ENCODE measurements at regions not wholly inside any gene's neighbourhood (a gene's known extent, or its start where the extent isn't known, plus 50 kb on each side); places are given as distances from the start of the nearest gene placed in this dataset.

DNA sequence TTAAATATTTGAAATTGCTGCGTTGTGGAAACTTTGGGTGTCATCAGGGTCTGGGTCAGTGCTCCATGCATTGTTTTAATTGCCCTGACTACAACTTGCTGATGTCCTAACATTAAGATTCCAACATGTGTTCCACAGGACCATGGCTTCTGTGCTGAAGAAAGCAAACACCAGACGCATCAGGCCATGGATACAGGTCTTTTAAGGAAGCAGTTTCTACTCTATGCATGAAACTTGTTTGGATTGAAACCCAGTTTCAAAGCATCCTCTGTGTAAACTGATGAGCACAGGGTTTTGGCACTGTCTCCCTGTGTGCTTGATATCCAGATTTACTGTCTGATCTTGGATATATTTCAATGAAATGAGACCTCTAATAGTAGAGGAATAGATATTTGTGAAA is 328.4 kb upstream of the SLC10A2 start:
- DNase-seq: no peak
- H2AK5ac ChIP-seq (ENCODE audit: low read depth, low read length): no peak overlapping the region
- H3K36me3 ChIP-seq (ENCODE audit: control insufficient read depth, insufficient read depth, low read length): no peaks in the 10 kb centered on the region
- POLR2A ChIA-PET (ENCODE audit: unreplicated experiment): no interaction called here
- H3K9me1 ChIP-seq (ENCODE audit: insufficient read depth, low read length): no peaks in the 10 kb centered on the region
- BruUV-seq (replicated peaks): no TSS peak
- H3K27me3 ChIP-seq (ENCODE audit: control insufficient read depth, insufficient read depth, low read length): no peaks in the 10 kb centered on the region
- H3K56ac ChIP-seq (ENCODE audit: extremely low read depth, insufficient read depth, low read length): no peak overlapping the region
- ATAC-seq (ENCODE audit: low read depth): no peak
- H2BK15ac ChIP-seq (ENCODE audit: low read depth, low read length): no peak overlapping the region
- H3K23ac ChIP-seq (ENCODE audit: low read depth, low read length): no peak overlapping the region
- no peak overlapping the region for H2AK9ac ChIP-seq (replicated peaks; ENCODE audit: low read depth, low read length, poor library complexity)
- no peak overlapping the region for H3K4ac ChIP-seq (ENCODE audit: low read depth, low read length)
- H3K27ac ChIP-seq (ENCODE audit: insufficient read depth, low read length): no peak overlapping the region
- H4K8ac ChIP-seq (ENCODE audit: low read depth in 2 of 2, low read length in 2 of 2): no peak overlapping the region
- no peak overlapping the region for H2AFZ ChIP-seq (replicated peaks; ENCODE audit: low read length, poor library complexity)
- no peak overlapping the region for H2BK120ac ChIP-seq (ENCODE audit: low read depth, low read length)
- WGBS, 2 experiments (ENCODE audit: extremely low coverage in 2 of 2, insufficient read length in 1 of 2): 7% methylated on average over 2 of the region's 2 CpGs; no CpG with 5 or more reads in 1 of the 2 experiments
- dilution Hi-C loops (cut with HindIII; ENCODE audit: low sequenced_read_pairs, unreplicated experiment): no loop called here
- no peak overlapping the region for H3K4me3 ChIP-seq (ENCODE audit: insufficient read depth, low read depth, low read length)
- no peak overlapping the region for H3K9ac ChIP-seq (ENCODE audit: low read depth, low read length)
- no peak overlapping the region for H2BK5ac ChIP-seq (ENCODE audit: low read depth, low read length, poor library complexity, severe bottlenecking)
- intact Hi-C loops (cut with micrococcal nuclease): no loop called here
- CTCF ChIA-PET: no interaction called here
- in situ Hi-C loops (cut with MboI; ENCODE audit: low sequenced_read_pairs): no loop called here
- H2BK20ac ChIP-seq (ENCODE audit: low read depth, low read length): no peak overlapping the region
- no peak overlapping the region for H3K14ac ChIP-seq (replicated peaks; ENCODE audit: low read depth, low read length)
- H3K18ac ChIP-seq (ENCODE audit: low read depth, low read length): no peak overlapping the region
- H4K20me1 ChIP-seq (ENCODE audit: insufficient read depth, low read length): no peaks in the 10 kb centered on the region
- no peak overlapping the region for H3K4me2 ChIP-seq (ENCODE audit: low read depth, low read length)
- H3K4me1 ChIP-seq (ENCODE audit: control insufficient read depth, insufficient read depth, low read length): no peaks in the 10 kb centered on the region
- peaks cover 27% of the 10 kb centered on the region for H3K9me3 ChIP-seq (ENCODE audit: control insufficient read depth, insufficient read depth, low read length)
- TF ChIP-seq, protein P1, sequence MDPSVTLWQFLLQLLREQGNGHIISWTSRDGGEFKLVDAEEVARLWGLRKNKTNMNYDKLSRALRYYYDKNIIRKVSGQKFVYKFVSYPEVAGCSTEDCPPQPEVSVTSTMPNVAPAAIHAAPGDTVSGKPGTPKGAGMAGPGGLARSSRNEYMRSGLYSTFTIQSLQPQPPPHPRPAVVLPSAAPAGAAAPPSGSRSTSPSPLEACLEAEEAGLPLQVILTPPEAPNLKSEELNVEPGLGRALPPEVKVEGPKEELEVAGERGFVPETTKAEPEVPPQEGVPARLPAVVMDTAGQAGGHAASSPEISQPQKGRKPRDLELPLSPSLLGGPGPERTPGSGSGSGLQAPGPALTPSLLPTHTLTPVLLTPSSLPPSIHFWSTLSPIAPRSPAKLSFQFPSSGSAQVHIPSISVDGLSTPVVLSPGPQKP (IDR thresholded peaks at IDR 0.05; ENCODE audit: borderline replicate concordance, low read depth, low read length): no peak
- TF ChIP-seq POLR2A (IDR thresholded peaks at IDR 0.05; ENCODE audit: low read depth, low read length) (no peak), BHLHE40 (IDR thresholded peaks at IDR 0.05; ENCODE audit: low read depth, low read length) (no peak), MAZ (IDR thresholded peaks at IDR 0.05; ENCODE audit: borderline replicate concordance, low read depth, low read length) (no peak), USF2 (IDR thresholded peaks at IDR 0.05; ENCODE audit: low read depth, low read length) (no peak), CTCF (conservative IDR thresholded peaks at IDR 0.05; ENCODE audit: low read depth, low read length) (no peak), SMC3 (IDR thresholded peaks at IDR 0.05; ENCODE audit: low read depth, low read length) (no peak), CHD1 (IDR thresholded peaks at IDR 0.05; ENCODE audit: low read depth, low read length) (no peak), RFX5 (IDR thresholded peaks at IDR 0.05; ENCODE audit: low read depth, low read length) (no peak), RAD21 (IDR thresholded peaks at IDR 0.05; ENCODE audit: low read length) (no peak), MAFK (IDR thresholded peaks at IDR 0.05; ENCODE audit: low read depth, low read length) (no peak), MXI1 (IDR thresholded peaks at IDR 0.05; ENCODE audit: borderline replicate concordance, low read depth, low read length) (no peak), FOS (IDR thresholded peaks at IDR 0.05; ENCODE audit: low read depth, low read length) (no peak), RCOR1 (IDR thresholded peaks at IDR 0.05; ENCODE audit: insufficient replicate concordance, low read length) (no peak), NFE2L2 (IDR thresholded peaks at IDR 0.05; ENCODE audit: low read depth, low read length) (no peak)
- no peak overlapping the region for H4K91ac ChIP-seq (ENCODE audit: insufficient read depth, low read depth, low read length)
- no peak overlapping the region for H4K5ac ChIP-seq (ENCODE audit: low read depth, low read length)
- H3K79me1 ChIP-seq (ENCODE audit: low read depth in 1 of 2, low read length in 2 of 2): no peaks in the 10 kb centered on the region

All from IMR-90 (cell line).